ENCODE measurements at regions not wholly inside any gene's neighbourhood (a gene's known extent, or its start where the extent isn't known, plus 50 kb on each side); places are given as distances from the start of the nearest gene placed in this dataset.

DNA sequence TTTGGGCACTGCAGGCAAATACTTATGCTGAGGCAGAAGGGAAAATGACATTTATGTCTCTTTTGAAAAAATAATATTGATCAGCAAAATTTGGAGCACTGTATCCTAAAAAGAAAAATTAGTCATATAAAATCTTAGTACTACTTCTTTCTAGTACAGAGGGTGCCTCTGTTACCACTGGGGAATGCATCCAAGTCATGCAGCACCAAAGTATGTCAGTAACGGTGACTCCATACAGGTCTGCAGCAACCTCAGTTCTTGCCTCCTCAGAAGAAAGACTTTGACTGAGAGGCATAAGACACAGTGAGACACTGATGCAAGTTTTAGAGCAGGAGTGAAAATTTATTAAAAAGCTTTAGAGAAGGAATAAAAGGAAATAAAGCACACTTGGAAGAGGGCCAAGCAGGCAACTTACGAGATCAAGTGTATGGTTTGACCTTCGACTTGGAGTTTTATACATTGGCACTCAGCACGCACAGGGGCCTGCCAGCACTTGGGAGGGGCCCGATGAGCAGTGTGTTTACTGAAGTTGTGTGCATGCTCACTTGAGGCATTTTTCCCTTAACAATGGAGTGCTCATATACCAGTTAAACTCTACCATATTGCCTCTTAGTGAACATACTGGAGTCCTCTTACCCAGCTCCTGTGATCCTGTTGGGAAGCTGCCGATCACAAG lies 1244.8 kb downstream of the EPHA7 start:
- no peak for TF ChIP-seq EZH2 (IDR thresholded peaks at IDR 0.05; ENCODE audit: low read length, missing control alignments)
- TF ChIP-seq, protein P1, sequence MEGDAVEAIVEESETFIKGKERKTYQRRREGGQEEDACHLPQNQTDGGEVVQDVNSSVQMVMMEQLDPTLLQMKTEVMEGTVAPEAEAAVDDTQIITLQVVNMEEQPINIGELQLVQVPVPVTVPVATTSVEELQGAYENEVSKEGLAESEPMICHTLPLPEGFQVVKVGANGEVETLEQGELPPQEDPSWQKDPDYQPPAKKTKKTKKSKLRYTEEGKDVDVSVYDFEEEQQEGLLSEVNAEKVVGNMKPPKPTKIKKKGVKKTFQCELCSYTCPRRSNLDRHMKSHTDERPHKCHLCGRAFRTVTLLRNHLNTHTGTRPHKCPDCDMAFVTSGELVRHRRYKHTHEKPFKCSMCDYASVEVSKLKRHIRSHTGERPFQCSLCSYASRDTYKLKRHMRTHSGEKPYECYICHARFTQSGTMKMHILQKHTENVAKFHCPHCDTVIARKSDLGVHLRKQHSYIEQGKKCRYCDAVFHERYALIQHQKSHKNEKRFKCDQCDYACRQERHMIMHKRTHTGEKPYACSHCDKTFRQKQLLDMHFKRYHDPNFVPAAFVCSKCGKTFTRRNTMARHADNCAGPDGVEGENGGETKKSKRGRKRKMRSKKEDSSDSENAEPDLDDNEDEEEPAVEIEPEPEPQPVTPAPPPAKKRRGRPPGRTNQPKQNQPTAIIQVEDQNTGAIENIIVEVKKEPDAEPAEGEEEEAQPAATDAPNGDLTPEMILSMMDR (conservative IDR thresholded peaks at IDR 0.05 in 1 of 2, IDR thresholded peaks at IDR 0.05 in 1 of 2; ENCODE audit: low read depth in 1 of 2, low read length in 2 of 2): no peak

All from fibroblast of lung (primary cell).